ENCODE measurements at regions not wholly inside any gene's neighbourhood (a gene's known extent, or its start where the extent isn't known, plus 50 kb on each side); places are given as distances from the start of the nearest gene placed in this dataset.
"Not testable (repeated sequence)": the region's sequence is repeated elsewhere in the genome, so short reads cannot be mapped to it uniquely, and the experiment has no call there.

- Histone ChIP-seq H3K36me3 (no peaks in the 10 kb centered on the region), H3K27me3 (no peaks in the 10 kb centered on the region), H3K27ac (no peak overlapping the region), H3K9me3 (peaks cover 0 to 5% (median 0%) of the 10 kb centered on the region in 12 donors), H3K4me1 (peaks cover 0 to 6% (median 0%) of the 10 kb centered on the region in 12 donors), H3K4me3 (no peak overlapping the region)
- DNase-seq = no peak
- 72 to 79% (median 76%) methylated on average over 3 of the region's 3 CpGs for WGBS, 4 donors
- TF ChIP-seq, protein P1, sequence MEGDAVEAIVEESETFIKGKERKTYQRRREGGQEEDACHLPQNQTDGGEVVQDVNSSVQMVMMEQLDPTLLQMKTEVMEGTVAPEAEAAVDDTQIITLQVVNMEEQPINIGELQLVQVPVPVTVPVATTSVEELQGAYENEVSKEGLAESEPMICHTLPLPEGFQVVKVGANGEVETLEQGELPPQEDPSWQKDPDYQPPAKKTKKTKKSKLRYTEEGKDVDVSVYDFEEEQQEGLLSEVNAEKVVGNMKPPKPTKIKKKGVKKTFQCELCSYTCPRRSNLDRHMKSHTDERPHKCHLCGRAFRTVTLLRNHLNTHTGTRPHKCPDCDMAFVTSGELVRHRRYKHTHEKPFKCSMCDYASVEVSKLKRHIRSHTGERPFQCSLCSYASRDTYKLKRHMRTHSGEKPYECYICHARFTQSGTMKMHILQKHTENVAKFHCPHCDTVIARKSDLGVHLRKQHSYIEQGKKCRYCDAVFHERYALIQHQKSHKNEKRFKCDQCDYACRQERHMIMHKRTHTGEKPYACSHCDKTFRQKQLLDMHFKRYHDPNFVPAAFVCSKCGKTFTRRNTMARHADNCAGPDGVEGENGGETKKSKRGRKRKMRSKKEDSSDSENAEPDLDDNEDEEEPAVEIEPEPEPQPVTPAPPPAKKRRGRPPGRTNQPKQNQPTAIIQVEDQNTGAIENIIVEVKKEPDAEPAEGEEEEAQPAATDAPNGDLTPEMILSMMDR (IDR thresholded peaks at IDR 0.05) = no peak
- no peak for TF ChIP-seq POLR2A (IDR thresholded peaks at IDR 0.05)
- intact Hi-C loops (cut with DNase I) = loop anchor here in 4 of 10 donors (5.0 to 10.0 kb wide), 2 partner anchors 357 to 360 kb away; no protein-coding TSS in a partner anchor
- ATAC-seq = no peak
Measured at GRCh38 chr1:224054611-224055010, 59.3 kb upstream of the FBXO28 start.

DNA sequence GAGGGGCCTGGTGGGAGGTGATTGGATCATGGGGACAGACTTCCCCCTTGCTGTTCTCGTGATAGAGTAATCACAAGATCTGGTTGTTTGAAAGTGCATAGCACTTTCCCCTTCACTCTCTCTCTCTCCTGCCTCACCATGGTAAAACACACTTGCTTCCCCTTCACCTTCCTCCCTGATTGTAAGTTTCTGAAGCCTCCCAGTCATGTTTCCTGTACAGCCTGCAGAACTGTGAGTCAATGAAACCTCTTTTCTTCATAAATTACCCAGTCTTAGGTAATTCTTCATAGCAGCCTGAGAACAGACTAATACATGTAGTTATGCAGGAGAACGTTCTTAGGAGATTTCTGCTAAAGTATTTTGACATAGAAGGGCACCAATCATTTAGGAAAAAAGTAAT is 59.9 kb upstream of the FBXO28 start:
- no peak overlapping the region for H3K27ac ChIP-seq
- TF ChIP-seq, protein P1 (IDR thresholded peaks at IDR 0.05) = no peak
- TF ChIP-seq POLR2A (IDR thresholded peaks at IDR 0.05) = no peak
- ATAC-seq (no peak), DNase-seq (no peak)
- H3K27me3 ChIP-seq = no peaks in the 10 kb centered on the region
- no peaks in the 10 kb centered on the region for H3K36me3 ChIP-seq
- peaks cover 0 to 6% (median 0%) of the 10 kb centered on the region in 12 donors for H3K4me1 ChIP-seq
- intact Hi-C loops (cut with DNase I) = loop anchor here in 4 of 10 donors (5.0 to 10.0 kb wide), 2 partner anchors 357 to 359 kb away; no protein-coding TSS in a partner anchor
- H3K9me3 ChIP-seq = peaks cover 0 to 4% (median 0%) of the 10 kb centered on the region in 12 donors
- 58 to 74% (median 61%) methylated on average over 2 of the region's 2 CpGs for WGBS, 4 donors
- H3K4me3 ChIP-seq = no peak overlapping the region

- no peaks in the 10 kb centered on the region for H3K27me3 ChIP-seq
- intact Hi-C loops (cut with DNase I) = loop anchor here in 4 of 10 donors (5.0 to 10.0 kb wide), 2 partner anchors 356 to 359 kb away; no protein-coding TSS in a partner anchor
- H3K4me3 ChIP-seq = no peak overlapping the region
- ATAC-seq (no peak), DNase-seq (no peak)
- H3K4me1 ChIP-seq = peaks cover 0 to 6% (median 0%) of the 10 kb centered on the region in 12 donors
- 53 to 61% (median 56%) methylated on average over 5 of the region's 5 CpGs for WGBS, 4 donors
- no peak overlapping the region for H3K27ac ChIP-seq
- no peaks in the 10 kb centered on the region for H3K36me3 ChIP-seq
- TF ChIP-seq, protein P1 (IDR thresholded peaks at IDR 0.05) = no peak
- no peak for TF ChIP-seq POLR2A (IDR thresholded peaks at IDR 0.05)
- H3K9me3 ChIP-seq = no peaks in the 10 kb centered on the region
Measured at GRCh38 chr1:224053456-224053855, 60.5 kb upstream of the FBXO28 start.

GRCh38 chr1:224052772-224053171 is 61.1 kb upstream of the FBXO28 start:
- Histone ChIP-seq H3K9me3 (no peaks in the 10 kb centered on the region), H3K4me3 (no peak overlapping the region), H3K4me1 (peaks cover 0 to 6% (median 0%) of the 10 kb centered on the region in 12 donors), H3K27ac (no peak overlapping the region), H3K36me3 (no peaks in the 10 kb centered on the region), H3K27me3 (no peaks in the 10 kb centered on the region)
- WGBS, 4 donors = 66 to 88% (median 85%) methylated on average over 3 of the region's 3 CpGs
- no peak for TF ChIP-seq POLR2A (IDR thresholded peaks at IDR 0.05)
- TF ChIP-seq, protein P1 (IDR thresholded peaks at IDR 0.05) = no peak
- DNase-seq (no peak), ATAC-seq (no peak)
- intact Hi-C loops (cut with DNase I) = loop anchor here in 4 of 10 donors (5.0 to 10.0 kb wide), 2 partner anchors 355 to 358 kb away; no protein-coding TSS in a partner anchor

- H3K27ac ChIP-seq, H3K9me3 ChIP-seq, H3K4me3 ChIP-seq, H3K4me1 ChIP-seq, ATAC-seq, DNase-seq, H3K27me3 ChIP-seq, H3K36me3 ChIP-seq: not testable (repeated sequence)
- WGBS, 4 donors = 83 to 95% (median 91%) methylated on average over 5 of the region's 5 CpGs
- intact Hi-C loops (cut with DNase I) = loop anchor here in 4 of 10 donors (5.0 to 10.0 kb wide), 2 partner anchors 354 to 357 kb away; no protein-coding TSS in a partner anchor
Measured at GRCh38 chr1:224051782-224052181, 62.1 kb upstream of the FBXO28 start.

Measured in heart left ventricle (tissue), 16 donors.